ENCODE measurements at regions not wholly inside any gene's neighbourhood (a gene's known extent, or its start where the extent isn't known, plus 50 kb on each side); places are given as distances from the start of the nearest gene placed in this dataset.

DNA sequence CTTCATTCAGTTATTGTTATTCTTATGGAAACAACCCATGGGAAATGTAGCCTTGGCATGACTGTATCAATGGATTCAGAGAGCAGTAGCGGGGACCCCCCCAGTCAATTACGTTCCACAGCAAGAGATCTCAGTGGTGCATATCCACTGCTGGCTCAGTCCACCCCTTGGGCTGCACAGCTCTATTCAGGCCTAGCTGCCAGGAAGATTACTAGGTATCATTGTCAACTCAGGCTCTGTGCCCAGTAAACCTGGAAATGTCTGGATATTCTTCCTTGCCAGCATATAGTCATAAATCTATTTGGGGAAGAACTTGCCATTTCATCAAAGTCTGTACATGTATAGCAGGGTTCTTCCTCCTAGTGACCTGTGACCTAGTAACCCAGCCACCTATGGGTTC, 128.1 kb upstream of the CCDC54 start:
- TF ChIP-seq, protein P1, sequence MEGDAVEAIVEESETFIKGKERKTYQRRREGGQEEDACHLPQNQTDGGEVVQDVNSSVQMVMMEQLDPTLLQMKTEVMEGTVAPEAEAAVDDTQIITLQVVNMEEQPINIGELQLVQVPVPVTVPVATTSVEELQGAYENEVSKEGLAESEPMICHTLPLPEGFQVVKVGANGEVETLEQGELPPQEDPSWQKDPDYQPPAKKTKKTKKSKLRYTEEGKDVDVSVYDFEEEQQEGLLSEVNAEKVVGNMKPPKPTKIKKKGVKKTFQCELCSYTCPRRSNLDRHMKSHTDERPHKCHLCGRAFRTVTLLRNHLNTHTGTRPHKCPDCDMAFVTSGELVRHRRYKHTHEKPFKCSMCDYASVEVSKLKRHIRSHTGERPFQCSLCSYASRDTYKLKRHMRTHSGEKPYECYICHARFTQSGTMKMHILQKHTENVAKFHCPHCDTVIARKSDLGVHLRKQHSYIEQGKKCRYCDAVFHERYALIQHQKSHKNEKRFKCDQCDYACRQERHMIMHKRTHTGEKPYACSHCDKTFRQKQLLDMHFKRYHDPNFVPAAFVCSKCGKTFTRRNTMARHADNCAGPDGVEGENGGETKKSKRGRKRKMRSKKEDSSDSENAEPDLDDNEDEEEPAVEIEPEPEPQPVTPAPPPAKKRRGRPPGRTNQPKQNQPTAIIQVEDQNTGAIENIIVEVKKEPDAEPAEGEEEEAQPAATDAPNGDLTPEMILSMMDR (IDR thresholded peaks at IDR 0.05; ENCODE audit: extremely low read depth, missing control alignments), result no peak
- DNase-seq (ENCODE audit: low spot score), result no peak

DNA sequence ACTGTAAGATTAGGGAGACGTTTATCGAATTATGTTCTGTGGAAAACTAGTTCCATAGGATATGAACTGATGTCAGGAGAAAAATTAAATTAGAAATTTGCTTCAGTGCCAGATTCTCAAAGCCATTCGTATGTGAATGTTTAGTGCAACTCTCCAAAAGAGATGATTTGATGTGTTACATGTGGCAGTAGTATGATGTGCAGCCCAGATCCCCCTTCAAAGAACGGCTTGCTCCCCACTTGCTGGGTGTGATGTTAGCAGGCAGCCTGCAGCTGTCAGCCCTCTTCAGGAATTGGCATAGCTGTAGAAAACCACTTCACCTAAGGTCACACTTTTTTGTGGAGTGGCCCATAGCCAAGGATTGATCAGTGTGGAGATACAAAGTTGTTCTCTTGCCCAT, 127.0 kb upstream of the CCDC54 start:
- DNase-seq (ENCODE audit: low spot score), result no peak
- TF ChIP-seq, protein P1 (IDR thresholded peaks at IDR 0.05; ENCODE audit: extremely low read depth, missing control alignments), result no peak

DNA sequence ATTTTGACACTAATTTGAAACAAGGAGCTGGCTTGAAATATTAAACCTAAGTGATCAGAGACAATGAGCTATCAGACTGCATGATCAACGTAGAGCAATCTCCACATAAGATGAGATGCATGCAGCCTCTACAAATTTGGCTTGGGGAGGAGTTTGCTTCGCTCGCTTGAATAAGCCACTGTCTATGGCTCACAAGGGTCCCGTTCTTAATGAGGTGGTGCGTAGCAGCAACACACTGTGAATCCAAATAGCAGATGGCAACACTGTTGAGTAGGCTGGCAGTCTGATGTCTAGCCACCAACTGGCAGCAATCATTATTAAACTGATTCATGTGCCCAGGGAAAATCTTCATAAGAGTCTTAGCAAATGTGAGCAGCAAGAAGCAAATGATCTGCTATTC, 125.4 kb upstream of the CCDC54 start:
- no peak for DNase-seq (ENCODE audit: low spot score)
- TF ChIP-seq, protein P1 (IDR thresholded peaks at IDR 0.05; ENCODE audit: extremely low read depth, missing control alignments), result no peak

DNA sequence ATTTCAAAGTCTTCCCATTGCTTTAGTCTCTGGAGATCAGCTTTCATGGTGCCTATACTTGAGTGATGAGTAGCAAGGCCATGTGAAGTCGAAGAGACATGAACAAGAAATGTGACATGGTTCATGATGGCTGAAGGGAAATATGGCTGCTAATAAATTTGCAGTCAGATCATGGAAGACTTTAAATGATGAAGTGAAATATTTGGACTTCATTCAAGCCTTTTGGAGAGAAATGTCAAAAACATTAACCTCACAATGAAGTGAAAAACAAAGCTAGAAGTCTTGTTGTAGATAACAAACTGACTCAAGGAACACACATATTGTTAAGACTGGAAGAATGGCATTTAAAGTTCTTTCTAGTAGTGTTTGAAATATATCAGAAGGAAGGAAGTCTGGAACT, 120.3 kb upstream of the CCDC54 start:
- no peak for DNase-seq (ENCODE audit: low spot score)
- TF ChIP-seq, protein P1 (IDR thresholded peaks at IDR 0.05; ENCODE audit: extremely low read depth, missing control alignments), result no peak

DNA sequence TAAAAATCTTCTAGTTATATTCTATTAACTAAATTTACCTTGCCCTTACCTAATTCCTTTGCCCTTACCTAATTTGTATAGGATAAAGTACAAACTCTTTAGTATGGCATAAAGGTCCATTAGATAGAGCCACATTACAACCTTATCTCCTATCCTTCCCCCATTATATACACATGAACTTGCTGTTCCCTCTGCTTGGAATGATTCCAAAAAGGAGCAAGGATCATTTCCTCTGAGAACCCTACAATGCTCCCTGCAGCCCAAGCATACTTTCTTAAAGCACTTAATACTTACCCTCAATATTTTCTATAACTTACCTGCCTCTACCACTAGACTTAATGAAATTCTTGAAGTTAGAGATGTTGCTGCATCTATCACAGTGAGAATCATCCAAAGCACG, 118.9 kb upstream of the CCDC54 start:
- no peak for DNase-seq (ENCODE audit: low spot score)
- TF ChIP-seq, protein P1 (IDR thresholded peaks at IDR 0.05; ENCODE audit: extremely low read depth, missing control alignments), result no peak

DNA sequence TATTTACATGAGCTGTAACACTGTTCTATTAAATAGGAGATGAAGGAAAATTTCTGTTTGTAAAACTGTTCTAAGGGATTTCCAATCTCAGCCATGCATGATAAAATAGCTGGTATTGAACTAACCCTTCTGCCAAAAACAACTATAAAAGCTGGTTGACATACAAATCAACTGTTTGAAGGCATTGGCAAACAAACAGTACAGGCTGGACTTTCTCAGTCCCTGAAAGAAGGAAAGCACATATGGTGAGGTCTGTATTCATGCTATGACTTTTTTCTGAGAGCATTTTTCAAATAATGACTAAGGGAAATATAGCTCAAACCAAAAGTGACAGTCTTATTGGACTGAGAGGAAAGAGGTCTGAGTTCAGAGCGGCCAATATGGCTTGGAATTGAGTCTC, 117.0 kb upstream of the CCDC54 start:
- DNase-seq (ENCODE audit: low spot score), result no peak
- TF ChIP-seq, protein P1 (IDR thresholded peaks at IDR 0.05; ENCODE audit: extremely low read depth, missing control alignments), result no peak

DNA sequence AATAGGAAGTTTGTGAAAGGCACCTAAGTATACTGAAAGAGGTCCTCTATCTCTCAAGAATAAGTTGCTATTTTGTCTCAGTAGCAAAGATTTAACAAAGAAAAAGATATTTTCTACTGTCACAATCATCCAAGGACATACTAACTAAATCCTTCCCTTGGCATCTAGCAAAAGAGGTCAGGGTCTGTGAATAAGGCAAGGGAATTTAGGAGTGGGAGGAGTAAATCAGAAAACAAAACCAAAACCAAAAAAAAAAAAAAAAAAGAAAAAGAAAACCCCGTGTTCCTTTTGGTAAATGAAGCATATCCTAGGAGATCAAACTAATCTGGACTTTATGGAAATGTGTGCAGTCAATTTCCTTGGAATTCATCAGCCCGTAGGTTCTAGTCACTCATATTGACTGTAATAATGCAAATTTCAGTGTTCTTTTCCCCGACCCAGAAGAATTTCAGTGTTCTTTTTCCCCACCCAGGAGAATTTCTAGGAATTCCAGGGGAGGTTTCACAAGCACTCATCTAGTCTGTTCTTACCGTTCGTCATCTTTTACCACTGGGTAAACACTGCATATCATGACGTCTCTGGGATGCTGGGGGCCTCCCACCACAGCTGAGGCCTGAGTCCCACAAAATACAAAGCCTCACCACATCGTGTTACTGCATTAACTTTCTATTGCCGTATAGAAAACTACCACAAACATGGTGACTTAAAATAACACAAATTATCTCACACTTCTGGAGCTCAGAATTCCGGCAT, 113.8 kb upstream of the CCDC54 start:
- DNase-seq (ENCODE audit: low spot score), result no peak
- TF ChIP-seq, protein P1 (IDR thresholded peaks at IDR 0.05; ENCODE audit: extremely low read depth, missing control alignments), result no peak

All from GM20000 (cell line).